B cell (primary cell): ENCODE measurements at regions not wholly inside any gene's neighbourhood (a gene's known extent, or its start where the extent isn't known, plus 50 kb on each side); places are given as distances from the start of the nearest gene placed in this dataset.

Experiments
- ATAC-seq: fragments of 200-7000 bp; cut with Tn5 transposase; one replicate; pipeline ENCODE4 v1.10.0; 2021; ENCODE audit warnings: low read depth, mild to moderate bottlenecking, moderate number of reproducible peaks, moderate library complexity
- CTCF ChIA-PET: fragments of 350-600 bp; sonication (Branson Sonifier 250); formaldehyde crosslinking; loops from one replicate; lab custom pipeline; 2021; ENCODE audit warnings: antibody characterized with exemption, inconsistent platforms; lab: Charles Lee
- POLR2A ChIA-PET: fragments of 350-600 bp; sonication (Branson Sonifier 250); formaldehyde crosslinking; loops from one replicate; lab custom pipeline; 2021; ENCODE audit warnings: antibody characterized with exemption; lab: Charles Lee
- DNase-seq: peaks from one replicate; pipeline ENCODE4 v3.0.0; 2013
- H2AFZ ChIP-seq: 2 replicates; pipeline ENCODE4 v1.6.1; 2012; ENCODE audit warnings: mild to moderate bottlenecking, low read depth, low read length; ENCODE audit not compliant: insufficient read depth, poor library complexity, severe bottlenecking
- H3K27ac ChIP-seq, 2 donors: 1 replicate in 1 of 2; 2 replicates in 1 of 2; pipeline ENCODE4 v1.5.1; 2012 to 2013; ENCODE audit warnings: low read length in 2 of 2, mild to moderate bottlenecking in 2 of 2, moderate library complexity in 1 of 2
- H3K27me3 ChIP-seq, 4 experiments: fragments of 200-600 bp in 1 of 4; sonication (generic) in 1 of 4; replicated peaks in 1 of 4; 1 replicate in 2 of 4; 2 replicates in 2 of 4; pipeline versions ENCODE4 v1.6.1 to v1.7.0; 2013 to 2016; ENCODE audit warnings: low read length in 3 of 4, mild to moderate bottlenecking in 2 of 4, mixed read lengths in 1 of 4, moderate library complexity in 1 of 4; ENCODE audit not compliant: insufficient read depth in 4 of 4, control insufficient read depth in 3 of 4; ENCODE audit errors: control extremely low read depth in 1 of 4
- H3K36me3 ChIP-seq, 2 experiments: replicated peaks in 1 of 2; 1 replicate in 1 of 2; 2 replicates in 1 of 2; pipeline versions ENCODE4 v1.6.1 to v1.7.1; 2013; ENCODE audit warnings: low read length in 1 of 2; ENCODE audit not compliant: insufficient read depth in 2 of 2, control insufficient read depth in 1 of 2; ENCODE audit errors: control extremely low read depth in 1 of 2, extremely low read depth in 1 of 2
- H3K4me1 ChIP-seq, 2 donors: fragments of 200-600 bp in 1 of 2; sonication (generic) in 1 of 2; 1 replicate in 1 of 2; 2 replicates in 1 of 2; pipeline versions ENCODE4 v1.5.1 to v1.6.1; 2013 to 2017; ENCODE audit warnings: low read length in 2 of 2; ENCODE audit not compliant: control insufficient read depth in 2 of 2, insufficient read depth in 2 of 2
- H3K4me2 ChIP-seq: replicated peaks from 2 replicates; pipeline ENCODE3; 2012; ENCODE audit warnings: mild to moderate bottlenecking, low read depth, low read length; ENCODE audit not compliant: poor library complexity, severe bottlenecking
- H3K4me3 ChIP-seq, 5 experiments: fragments of 200-600 bp in 1 of 5; sonication (generic) in 1 of 5; 1 replicate in 3 of 5; 2 replicates in 2 of 5; pipeline versions ENCODE4 v1.5.1 to v1.7.0; 2011 to 2016; ENCODE audit warnings: low read length in 4 of 5, mild to moderate bottlenecking in 4 of 5, low read depth in 2 of 5, control low read depth in 1 of 5, moderate library complexity in 1 of 5; ENCODE audit not compliant: insufficient read depth in 1 of 5; ENCODE audit errors: control extremely low read depth in 1 of 5, extremely low read depth in 1 of 5
- H3K79me2 ChIP-seq: fragments of 200-600 bp; sonication (generic); one replicate; pipeline ENCODE4 v1.6.0; 2016; ENCODE audit warnings: low read length; ENCODE audit not compliant: control insufficient read depth, insufficient read depth
- H3K9ac ChIP-seq: fragments of 200-600 bp; sonication (generic); 2 replicates; pipeline ENCODE4 v1.6.1; 2017; ENCODE audit warnings: mild to moderate bottlenecking, low read length, moderate library complexity
- H3K9me3 ChIP-seq, 3 donors: one replicate each; pipeline versions ENCODE4 v1.6.1 to v1.7.1; 2013; ENCODE audit warnings: low read length in 2 of 3; ENCODE audit not compliant: control insufficient read depth in 2 of 3, insufficient read depth in 1 of 3; ENCODE audit errors: control extremely low read depth in 1 of 3
- H4K20me1 ChIP-seq: 2 replicates; pipeline ENCODE4 v1.6.0; 2012; ENCODE audit warnings: mild to moderate bottlenecking, low read length; ENCODE audit not compliant: insufficient read depth, control insufficient read depth, poor library complexity, severe bottlenecking
- H3K27ac Mint-ChIP-seq: one replicate; pipeline ENCODE4 v1.8.0; 2021; ENCODE audit warnings: mixed read lengths
- H3K27me3 Mint-ChIP-seq: one replicate; pipeline ENCODE4 v1.8.0; 2021; ENCODE audit warnings: mixed read lengths
- H3K4me1 Mint-ChIP-seq: one replicate; pipeline ENCODE4 v1.8.0; 2021; ENCODE audit warnings: mixed read lengths
- H3K4me3 Mint-ChIP-seq: one replicate; pipeline ENCODE4 v1.8.0; 2021; ENCODE audit warnings: mixed read lengths
- H3K9me3 Mint-ChIP-seq: one replicate; pipeline ENCODE4 v1.8.0; 2022; ENCODE audit warnings: mixed read lengths; ENCODE audit not compliant: insufficient read depth
- CTCF ChIP-seq: fragments of 200-600 bp; IDR thresholded peaks from one replicate; pipeline ENCODE4 v1.8.0; 2022; ENCODE audit warnings: antibody characterized with exemption, mild to moderate bottlenecking
- EZH2 ChIP-seq: IDR thresholded peaks from 2 replicates; pipeline ENCODE4 v1.6.1; 2012; ENCODE audit warnings: borderline replicate concordance, low read depth, mild to moderate bottlenecking, moderate library complexity, low read length; ENCODE audit not compliant: insufficient read depth, poor library complexity, severe bottlenecking
- WGBS: methylation state at CpG from one replicate; pipeline ENCODE4 v1.1.5; 2013; ENCODE audit warnings: missing lambda C conversion rate; ENCODE audit not compliant: insufficient coverage; 5-methylcytosine and 5-hydroxymethylcytosine counted together
- intact Hi-C: fragments of 100-400 bp; cut with micrococcal nuclease; formaldehyde crosslinking; loops from one replicate; pipeline ENCODE4 v1.10.0; 2022

GRCh38 chr2:78127424-78127823 lies 605.2 kb upstream of the LRRTM4 start:
- WGBS: 90% methylated on average over 2 of the region's 4 CpGs
- H3K36me3 ChIP-seq: no peaks in the 10 kb centered on the region
- no peaks in the 10 kb centered on the region for H4K20me1 ChIP-seq
- TF ChIP-seq CTCF (no peak), EZH2 (no peak)
- H3K4me3 ChIP-seq: no peak overlapping the region
- ChIA-PET CTCF (no interaction called here), POLR2A (no interaction called here)
- Mint-ChIP-seq H3K4me3 (no peak overlapping the region), H3K27me3 (no peaks in the 10 kb centered on the region), H3K9me3 (no peaks in the 10 kb centered on the region), H3K27ac (no peak overlapping the region), H3K4me1 (no peaks in the 10 kb centered on the region)
- no peak overlapping the region for H3K27ac ChIP-seq
- no peak for ATAC-seq
- no peak overlapping the region for H2AFZ ChIP-seq
- no peak overlapping the region for H3K9ac ChIP-seq
- H3K4me1 ChIP-seq: no peaks in the 10 kb centered on the region
- no peaks in the 10 kb centered on the region for H3K9me3 ChIP-seq
- no peaks in the 10 kb centered on the region for H3K79me2 ChIP-seq
- no peak overlapping the region for H3K4me2 ChIP-seq
- no peaks in the 10 kb centered on the region for H3K27me3 ChIP-seq
- intact Hi-C loops: no loop called here
- no peak for DNase-seq

DNA sequence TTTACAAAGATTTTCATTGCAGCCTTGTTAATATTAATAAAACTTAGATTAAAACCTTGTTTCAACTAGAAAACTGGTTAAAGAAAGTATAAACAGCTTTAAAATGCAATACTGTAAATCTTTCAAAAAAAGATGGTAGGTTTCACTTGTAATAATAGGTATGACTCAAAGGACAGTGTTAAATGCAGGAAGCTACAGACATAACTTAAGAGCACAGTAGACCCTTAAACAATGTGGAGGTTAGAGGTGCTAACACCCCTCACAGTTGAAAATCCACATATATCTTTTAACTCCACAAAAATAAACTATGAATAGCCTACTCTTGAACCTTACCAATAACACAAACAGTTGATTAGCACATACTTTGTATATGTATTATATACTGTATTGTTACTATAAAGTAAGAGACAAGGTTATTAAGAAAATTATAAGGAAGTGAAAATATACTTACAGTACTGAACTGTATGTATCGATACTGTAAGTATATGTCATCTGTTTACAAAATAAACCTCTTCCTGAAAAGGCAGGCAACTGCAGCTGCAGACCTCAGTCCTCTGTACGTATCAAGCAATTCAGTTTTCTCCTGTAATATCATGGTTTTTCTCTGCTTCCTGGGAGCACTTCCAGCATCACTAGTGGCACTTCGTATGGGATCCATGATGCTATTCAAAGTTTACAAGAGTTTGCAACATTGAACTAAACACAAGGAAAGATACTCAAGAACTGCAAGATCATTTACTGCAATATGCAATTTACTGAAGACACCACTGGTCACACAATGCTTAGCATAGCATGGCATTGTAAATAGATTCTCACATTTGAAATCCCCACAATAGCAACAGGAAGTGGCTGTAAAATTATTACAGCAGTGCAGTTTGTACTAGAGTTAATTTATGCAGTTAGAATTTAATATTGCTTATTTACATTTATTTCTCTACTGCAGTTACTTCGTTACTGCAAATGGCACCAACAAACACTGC lies 610.5 kb upstream of the LRRTM4 start:
- no peaks in the 10 kb centered on the region for H4K20me1 ChIP-seq
- no peaks in the 10 kb centered on the region for H3K27me3 ChIP-seq
- Mint-ChIP-seq H3K4me1 (no peaks in the 10 kb centered on the region), H3K4me3 (no peak overlapping the region), H3K27me3 (no peaks in the 10 kb centered on the region), H3K27ac (no peak overlapping the region), H3K9me3 (peaks cover 2% of the 10 kb centered on the region)
- H3K36me3 ChIP-seq: no peaks in the 10 kb centered on the region
- no peaks in the 10 kb centered on the region for H3K4me1 ChIP-seq
- ChIA-PET POLR2A (no interaction called here), CTCF (no interaction called here)
- no peak for DNase-seq
- no peak overlapping the region for H3K27ac ChIP-seq
- peaks cover 0 to 2% (median 0%) of the 10 kb centered on the region in 3 donors for H3K9me3 ChIP-seq
- ATAC-seq: no peak
- H2AFZ ChIP-seq: no peak overlapping the region
- H3K4me2 ChIP-seq: no peak overlapping the region
- H3K4me3 ChIP-seq: no peak overlapping the region
- intact Hi-C loops: no loop called here
- H3K79me2 ChIP-seq: no peaks in the 10 kb centered on the region
- TF ChIP-seq EZH2 (no peak), CTCF (no peak)
- 100% methylated on average over 1 of the region's 4 CpGs for WGBS
- no peak overlapping the region for H3K9ac ChIP-seq
